Neural progenitor cell (in vitro differentiated cells): ENCODE measurements at regions not wholly inside any gene's neighbourhood (a gene's known extent, or its start where the extent isn't known, plus 50 kb on each side); places are given as distances from the start of the nearest gene placed in this dataset.

ENCODE experiments used
- CTCF ChIP-seq: fragments of 200-600 bp; sonication (generic); IDR thresholded peaks from 2 replicates; pipeline ENCODE4 v1.5.1; 2017; ENCODE audit warnings: antibody characterized with exemption, mild to moderate bottlenecking
- EZH2phosphoT487 ChIP-seq: fragments of 200-600 bp; sonication (generic); IDR thresholded peaks from 2 replicates; pipeline ENCODE4 v1.6.1; 2017; ENCODE audit warnings: antibody characterized with exemption

- no peak for TF ChIP-seq CTCF
- TF ChIP-seq EZH2phosphoT487: no peak
Observed at GRCh38 chr1:81326212-81326611, 474.5 kb upstream of the ADGRL2 start.
